SK-N-SH (cell line): ENCODE measurements at regions not wholly inside any gene's neighbourhood (a gene's known extent, or its start where the extent isn't known, plus 50 kb on each side); places are given as distances from the start of the nearest gene placed in this dataset.
A peak's percentile ranks its signal among the peaks of the same experiment; 100 is the strongest.

Experiments used
- CTCF ChIA-PET: fragments of 300-600, 350-600 bp; formaldehyde crosslinking; extraction: SDS; loops from one replicate; lab custom pipeline; 2021; lab: Yijun Ruan, JAX
- POLR2A ChIA-PET: fragments of 350-600 bp; sonication (Branson Sonifier 250); formaldehyde crosslinking; extraction: SDS; loops from one replicate; lab custom pipeline; 2020; ENCODE audit warnings: antibody characterized with exemption, inconsistent platforms; lab: Yijun Ruan, JAX
- DNase-seq: peaks from one replicate; pipeline ENCODE4 v3.0.0; 2012
- H2AFZ ChIP-seq: fragments of 200-600 bp; sonication (generic); 2 replicates; pipeline ENCODE4 v1.8.1; 2016; ENCODE audit warnings: antibody characterized with exemption, mild to moderate bottlenecking, low read depth
- H3F3A ChIP-seq: fragments of 200-600 bp; sonication (generic); replicated peaks from 2 replicates; pipeline ENCODE3; 2016; ENCODE audit warnings: antibody characterized with exemption, mild to moderate bottlenecking; ENCODE audit not compliant: insufficient read depth
- H3K27ac ChIP-seq, 2 experiments: fragments of 200-500 bp in 1 of 2; fragments of 200-600 bp in 1 of 2; sonication (Bioruptor generic) in 1 of 2; sonication (generic), shearing (Covaris generic) in 1 of 2; 2 replicates each; pipeline versions ENCODE4 v1.5.1 to v1.6.1; 2014 to 2016; ENCODE audit warnings: low read depth in 2 of 2, inconsistent platforms in 1 of 2, low read length in 1 of 2, mild to moderate bottlenecking in 1 of 2, mixed read lengths in 1 of 2
- H3K27me3 ChIP-seq: fragments of 200-600 bp; sonication (generic), shearing (Covaris generic); 2 replicates; pipeline ENCODE4 v1.6.1; 2016; ENCODE audit warnings: mixed run types; ENCODE audit not compliant: insufficient read depth
- H3K36me3 ChIP-seq, 2 experiments: fragments of 200-500 bp in 1 of 2; fragments of 200-600 bp in 1 of 2; sonication (Bioruptor generic) in 1 of 2; sonication (generic) in 1 of 2; replicated peaks in 1 of 2; 2 replicates each; pipeline versions ENCODE3 to v1.5.1; 2014 to 2016; ENCODE audit warnings: low read length in 1 of 2, mild to moderate bottlenecking in 1 of 2; ENCODE audit not compliant: insufficient read depth in 2 of 2, control insufficient read depth in 1 of 2
- H3K4me1 ChIP-seq, 2 experiments: fragments of 200-500 bp in 1 of 2; fragments of 200-600 bp in 1 of 2; sonication (Bioruptor generic) in 1 of 2; sonication (generic), shearing (Covaris generic) in 1 of 2; 2 replicates each; pipeline versions ENCODE4 v1.5.1 to v1.6.1; 2014 to 2016; ENCODE audit warnings: low read depth in 1 of 2, low read length in 1 of 2, mixed run types in 1 of 2; ENCODE audit not compliant: insufficient read depth in 2 of 2, control insufficient read depth in 1 of 2
- H3K4me2 ChIP-seq: fragments of 200-600 bp; sonication (generic), shearing (Covaris generic); 2 replicates; pipeline ENCODE4 v1.6.1; 2017; ENCODE audit warnings: mixed run types
- H3K4me3 ChIP-seq, 2 experiments: fragments of 200-500 bp in 1 of 2; fragments of 200-600 bp in 1 of 2; sonication (Bioruptor generic) in 1 of 2; sonication (generic), shearing (Covaris generic) in 1 of 2; 2 replicates each; pipeline versions ENCODE4 v1.5.1 to v1.8.1; 2014 to 2016; ENCODE audit warnings: low read depth in 2 of 2, inconsistent platforms in 1 of 2, low read length in 1 of 2, mild to moderate bottlenecking in 1 of 2, mixed read lengths in 1 of 2, moderate library complexity in 1 of 2
- H3K79me2 ChIP-seq: fragments of 200-600 bp; sonication (generic); 2 replicates; pipeline ENCODE4 v1.8.1; 2017; ENCODE audit warnings: mild to moderate bottlenecking; ENCODE audit not compliant: insufficient read depth
- H3K9ac ChIP-seq: fragments of 200-600 bp; sonication (generic); 2 replicates; pipeline ENCODE4 v1.6.1; 2017; ENCODE audit warnings: mixed run types
- H3K9me2 ChIP-seq: fragments of 200-600 bp; sonication (generic); 2 replicates; pipeline ENCODE4 v1.6.1; 2017; ENCODE audit warnings: mixed run types
- H3K9me3 ChIP-seq: fragments of 200-600 bp; sonication (generic); 2 replicates; pipeline ENCODE4 v1.6.1; 2017; ENCODE audit warnings: mixed run types, mild to moderate bottlenecking, moderate library complexity
- H4K20me1 ChIP-seq: fragments of 200-600 bp; sonication (generic); 2 replicates; pipeline ENCODE4 v1.6.1; 2017; ENCODE audit warnings: mild to moderate bottlenecking, mixed run types; ENCODE audit not compliant: insufficient read depth
- CHD2 ChIP-seq: fragments of 150-350 bp; IDR thresholded peaks from 2 replicates; pipeline ENCODE4 v1.6.1; 2018; ENCODE audit warnings: low read length; ENCODE audit not compliant: partially characterized antibody
- EZH2phosphoT487 ChIP-seq: fragments of 200-600 bp; sonication (generic); IDR thresholded peaks from 2 replicates; pipeline ENCODE4 v1.6.1; 2017; ENCODE audit warnings: low read depth, mixed run types, mild to moderate bottlenecking, antibody characterized with exemption, moderate library complexity, borderline replicate concordance
- FOXJ3 ChIP-seq: sonication (generic); formaldehyde crosslinking; IDR thresholded peaks from 2 replicates; pipeline ENCODE4 v1.5.1; 2020; ENCODE audit warnings: mild to moderate bottlenecking, missing genetic modification reagents
- FOXM1 ChIP-seq: IDR thresholded peaks from 2 replicates; pipeline ENCODE4 v1.4.0; 2012; ENCODE audit warnings: low read depth, mild to moderate bottlenecking
- GABPA ChIP-seq: IDR thresholded peaks from 2 replicates; pipeline ENCODE4 v1.4.0; 2012; ENCODE audit warnings: low read depth, mild to moderate bottlenecking
- GATA2 ChIP-seq: sonication (generic); formaldehyde crosslinking; IDR thresholded peaks from 2 replicates; pipeline ENCODE4 v1.5.0; 2020; ENCODE audit warnings: mild to moderate bottlenecking, missing genetic modification reagents
- IRF3 ChIP-seq: fragments of 150-350 bp; IDR thresholded peaks from 2 replicates; pipeline ENCODE4 v1.6.1; 2016; ENCODE audit warnings: mild to moderate bottlenecking, low read depth, low read length
- MAX ChIP-seq: IDR thresholded peaks from 2 replicates; pipeline ENCODE4 v1.4.0; 2012; ENCODE audit warnings: low read depth
- MXI1 ChIP-seq: IDR thresholded peaks from 2 replicates; pipeline ENCODE4 v1.6.1; 2012; ENCODE audit warnings: mild to moderate bottlenecking, low read depth, low read length, improper control_type of control experiment
- NRF1 ChIP-seq: IDR thresholded peaks from 2 replicates; pipeline ENCODE4 v1.6.1; 2012; ENCODE audit warnings: low read depth, mild to moderate bottlenecking, low read length
- RAD21 ChIP-seq: IDR thresholded peaks from 2 replicates; pipeline ENCODE4 v1.6.1; 2012; ENCODE audit warnings: mild to moderate bottlenecking, low read length
- RXRA ChIP-seq: IDR thresholded peaks from 2 replicates; pipeline ENCODE4 v1.4.0; 2012; ENCODE audit warnings: low read depth, mild to moderate bottlenecking, borderline replicate concordance
- TCF12 ChIP-seq: IDR thresholded peaks from 2 replicates; pipeline ENCODE4 v1.4.0; 2012
- YY1 ChIP-seq: IDR thresholded peaks from 2 replicates; pipeline ENCODE4 v1.4.0; 2012; ENCODE audit warnings: low read depth, mild to moderate bottlenecking
- WGBS: methylation state at CpG from one replicate; pipeline ENCODE4 v1.1.6; 2017; ENCODE audit warnings: low lambda C conversion rate; 5-methylcytosine and 5-hydroxymethylcytosine counted together
- TF ChIP-seq, protein P1 (sequence below): fragments of 150-350 bp; IDR thresholded peaks from 2 replicates; pipeline ENCODE4 v1.6.1; 2017; ENCODE audit warnings: antibody characterized with exemption, low read length, low read depth, borderline replicate concordance
- TF ChIP-seq, protein P2 (sequence below): IDR thresholded peaks from 2 replicates; pipeline ENCODE4 v1.6.1; 2012; ENCODE audit warnings: mild to moderate bottlenecking, low read depth, low read length, moderate library complexity

GRCh38 chr10:6333973-6334372, 131.2 kb downstream of the PFKFB3 start:
- Histone ChIP-seq H3K9me3 (no peaks in the 10 kb centered on the region), H3K36me3 (no peaks in the 10 kb centered on the region), H3K27me3 (no peaks in the 10 kb centered on the region), H3K27ac (no peak overlapping the region), H3K4me2 (no peak overlapping the region), H3K79me2 (no peaks in the 10 kb centered on the region), H3F3A (no peaks in the 10 kb centered on the region), H3K9me2 (no peaks in the 10 kb centered on the region), H3K4me1 (no peaks in the 10 kb centered on the region), H4K20me1 (no peaks in the 10 kb centered on the region), H3K4me3 (no peak overlapping the region), H2AFZ (no peak overlapping the region), H3K9ac (no peak overlapping the region)
- ChIA-PET CTCF (interaction anchor here (1.2 kb wide), 1 partner anchor 67 kb away, joined by 4 read pairs; no protein-coding TSS in a partner anchor), POLR2A (no interaction called here)
- no peak for DNase-seq
- WGBS: 29% methylated on average over 2 of the region's 2 CpGs
- no peak for TF ChIP-seq NRF1

DNA sequence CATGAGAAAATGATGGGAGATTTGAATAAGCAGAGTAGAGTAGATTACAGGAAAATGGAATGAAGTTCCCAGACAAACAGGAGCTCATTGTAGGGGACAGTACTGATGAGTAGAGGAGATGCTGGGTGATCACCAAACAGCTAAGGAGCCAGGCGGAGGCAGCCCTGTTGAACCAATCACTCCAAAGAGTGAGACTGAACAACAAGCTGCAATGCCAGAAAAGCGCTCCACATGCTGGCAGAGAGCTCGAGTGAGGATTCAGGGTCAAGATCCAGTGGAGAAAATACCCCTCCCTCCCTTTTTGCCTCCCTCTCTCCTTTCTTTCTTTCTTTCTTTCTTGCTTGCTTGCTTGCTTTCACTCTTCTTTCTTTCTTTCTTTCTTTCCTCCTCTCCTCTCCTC, 133.3 kb downstream of the PFKFB3 start:
- Histone ChIP-seq H3F3A (no peaks in the 10 kb centered on the region), H3K4me1 (no peaks in the 10 kb centered on the region), H3K79me2 (no peaks in the 10 kb centered on the region), H3K36me3 (no peaks in the 10 kb centered on the region), H3K27ac (no peak overlapping the region), H3K9me3 (no peaks in the 10 kb centered on the region), H3K9me2 (no peaks in the 10 kb centered on the region), H3K9ac (no peak overlapping the region), H3K4me2 (no peak overlapping the region), H4K20me1 (no peaks in the 10 kb centered on the region), H3K4me3 (no peak overlapping the region), H2AFZ (no peak overlapping the region), H3K27me3 (no peaks in the 10 kb centered on the region)
- TF ChIP-seq IRF3: no peak
- no peak for TF ChIP-seq GABPA
- TF ChIP-seq MXI1: no peak
- TF ChIP-seq MAX: no peak
- no peak for TF ChIP-seq NRF1
- no peak for TF ChIP-seq CHD2
- TF ChIP-seq YY1: no peak
- TF ChIP-seq, protein P1, sequence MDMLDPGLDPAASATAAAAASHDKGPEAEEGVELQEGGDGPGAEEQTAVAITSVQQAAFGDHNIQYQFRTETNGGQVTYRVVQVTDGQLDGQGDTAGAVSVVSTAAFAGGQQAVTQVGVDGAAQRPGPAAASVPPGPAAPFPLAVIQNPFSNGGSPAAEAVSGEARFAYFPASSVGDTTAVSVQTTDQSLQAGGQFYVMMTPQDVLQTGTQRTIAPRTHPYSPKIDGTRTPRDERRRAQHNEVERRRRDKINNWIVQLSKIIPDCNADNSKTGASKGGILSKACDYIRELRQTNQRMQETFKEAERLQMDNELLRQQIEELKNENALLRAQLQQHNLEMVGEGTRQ: no peak
- POLR2A ChIA-PET: no interaction called here
- CTCF ChIA-PET: interaction anchor here (1.0 kb wide), 1 partner anchor 8 kb away, joined by 3 read pairs; no protein-coding TSS in a partner anchor
- 79% methylated on average over 2 of the region's 3 CpGs for WGBS
- DNase-seq: no peak

GRCh38 chr10:6337382-6337781, 134.7 kb downstream of the PFKFB3 start:
- no peaks in the 10 kb centered on the region for H3K9me3 ChIP-seq
- H3K4me1 ChIP-seq: no peaks in the 10 kb centered on the region
- no peaks in the 10 kb centered on the region for H3F3A ChIP-seq
- no peaks in the 10 kb centered on the region for H3K9me2 ChIP-seq
- no peak for DNase-seq
- no peaks in the 10 kb centered on the region for H3K36me3 ChIP-seq
- WGBS: 92% methylated on average over 6 of the region's 6 CpGs
- H3K4me2 ChIP-seq: no peak overlapping the region
- H3K4me3 ChIP-seq: no peak overlapping the region
- H3K27me3 ChIP-seq: no peaks in the 10 kb centered on the region
- H4K20me1 ChIP-seq: no peaks in the 10 kb centered on the region
- peak overlapping the region; percentile 22; the same call in 1 of the 2 replicates for H2AFZ ChIP-seq
- CTCF ChIA-PET: no interaction called here
- no peak overlapping the region for H3K27ac ChIP-seq
- POLR2A ChIA-PET: no interaction called here
- no peaks in the 10 kb centered on the region for H3K79me2 ChIP-seq
- H3K9ac ChIP-seq: no peak overlapping the region
- TF ChIP-seq TCF12: no peak
- TF ChIP-seq FOXJ3 (CRISPR knock-in tag): no peak
- no peak for TF ChIP-seq EZH2phosphoT487
- TF ChIP-seq RXRA: no peak
- no peak for TF ChIP-seq RAD21
- TF ChIP-seq GABPA: no peak
- no peak for TF ChIP-seq FOXM1
- TF ChIP-seq CHD2: no peak
- TF ChIP-seq, protein P2, sequence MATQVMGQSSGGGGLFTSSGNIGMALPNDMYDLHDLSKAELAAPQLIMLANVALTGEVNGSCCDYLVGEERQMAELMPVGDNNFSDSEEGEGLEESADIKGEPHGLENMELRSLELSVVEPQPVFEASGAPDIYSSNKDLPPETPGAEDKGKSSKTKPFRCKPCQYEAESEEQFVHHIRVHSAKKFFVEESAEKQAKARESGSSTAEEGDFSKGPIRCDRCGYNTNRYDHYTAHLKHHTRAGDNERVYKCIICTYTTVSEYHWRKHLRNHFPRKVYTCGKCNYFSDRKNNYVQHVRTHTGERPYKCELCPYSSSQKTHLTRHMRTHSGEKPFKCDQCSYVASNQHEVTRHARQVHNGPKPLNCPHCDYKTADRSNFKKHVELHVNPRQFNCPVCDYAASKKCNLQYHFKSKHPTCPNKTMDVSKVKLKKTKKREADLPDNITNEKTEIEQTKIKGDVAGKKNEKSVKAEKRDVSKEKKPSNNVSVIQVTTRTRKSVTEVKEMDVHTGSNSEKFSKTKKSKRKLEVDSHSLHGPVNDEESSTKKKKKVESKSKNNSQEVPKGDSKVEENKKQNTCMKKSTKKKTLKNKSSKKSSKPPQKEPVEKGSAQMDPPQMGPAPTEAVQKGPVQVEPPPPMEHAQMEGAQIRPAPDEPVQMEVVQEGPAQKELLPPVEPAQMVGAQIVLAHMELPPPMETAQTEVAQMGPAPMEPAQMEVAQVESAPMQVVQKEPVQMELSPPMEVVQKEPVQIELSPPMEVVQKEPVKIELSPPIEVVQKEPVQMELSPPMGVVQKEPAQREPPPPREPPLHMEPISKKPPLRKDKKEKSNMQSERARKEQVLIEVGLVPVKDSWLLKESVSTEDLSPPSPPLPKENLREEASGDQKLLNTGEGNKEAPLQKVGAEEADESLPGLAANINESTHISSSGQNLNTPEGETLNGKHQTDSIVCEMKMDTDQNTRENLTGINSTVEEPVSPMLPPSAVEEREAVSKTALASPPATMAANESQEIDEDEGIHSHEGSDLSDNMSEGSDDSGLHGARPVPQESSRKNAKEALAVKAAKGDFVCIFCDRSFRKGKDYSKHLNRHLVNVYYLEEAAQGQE: no peak
- TF ChIP-seq GATA2 (CRISPR knock-in tag): no peak
